ENCODE measurements at regions not wholly inside any gene's neighbourhood (a gene's known extent, or its start where the extent isn't known, plus 50 kb on each side); places are given as distances from the start of the nearest gene placed in this dataset.

GRCh38 chr19:29389495-29389894 lies 136.3 kb upstream of the VSTM2B start:
- TF ChIP-seq POLR2A (IDR thresholded peaks at IDR 0.05), result no peak
- no peak for TF ChIP-seq CTCF (IDR thresholded peaks at IDR 0.05)

Measured in right lobe of liver (tissue), 4 donors.